ENCODE measurements at regions not wholly inside any gene's neighbourhood (a gene's known extent, or its start where the extent isn't known, plus 50 kb on each side); places are given as distances from the start of the nearest gene placed in this dataset.

DNA sequence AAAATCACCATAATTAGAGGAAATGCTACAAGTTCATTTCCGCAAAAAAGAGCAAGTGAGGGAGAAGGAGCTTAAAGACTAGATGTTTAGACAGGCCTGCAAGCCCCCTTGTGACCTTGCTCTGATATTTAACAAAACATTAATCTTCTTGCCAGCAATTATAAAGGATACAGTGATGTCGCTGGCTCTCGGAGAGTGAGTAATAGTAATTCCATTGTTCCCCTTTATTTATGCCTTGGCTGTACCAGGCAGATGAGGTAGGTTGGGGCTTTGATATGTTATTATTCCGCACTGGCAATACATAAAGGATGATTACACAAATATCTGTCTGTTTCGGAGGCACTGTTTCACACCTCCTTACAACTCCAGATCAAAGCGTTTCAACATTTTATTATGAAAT is 204.8 kb upstream of the SALL1 start:
- DNase-seq = no peak

DNA sequence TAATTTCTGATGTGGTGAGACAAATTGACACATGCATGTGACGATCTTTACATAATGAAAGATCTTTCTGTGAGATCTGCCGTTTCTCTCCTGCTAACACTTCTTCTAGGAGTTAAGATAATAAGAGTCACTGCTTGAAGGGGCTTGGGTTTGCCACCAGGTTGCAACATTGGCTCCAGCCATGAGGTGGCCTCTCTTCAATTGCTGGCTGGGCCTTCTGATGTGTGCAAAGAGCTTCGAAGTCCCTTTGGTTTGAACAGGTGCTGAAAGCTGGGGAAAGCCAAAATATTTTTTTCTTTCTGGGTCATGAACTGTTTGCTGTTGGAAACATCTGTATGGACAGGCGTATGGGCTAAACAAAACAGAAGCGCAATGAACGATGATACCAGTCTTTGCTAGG is 204.1 kb upstream of the SALL1 start:
- DNase-seq = no peak

DNA sequence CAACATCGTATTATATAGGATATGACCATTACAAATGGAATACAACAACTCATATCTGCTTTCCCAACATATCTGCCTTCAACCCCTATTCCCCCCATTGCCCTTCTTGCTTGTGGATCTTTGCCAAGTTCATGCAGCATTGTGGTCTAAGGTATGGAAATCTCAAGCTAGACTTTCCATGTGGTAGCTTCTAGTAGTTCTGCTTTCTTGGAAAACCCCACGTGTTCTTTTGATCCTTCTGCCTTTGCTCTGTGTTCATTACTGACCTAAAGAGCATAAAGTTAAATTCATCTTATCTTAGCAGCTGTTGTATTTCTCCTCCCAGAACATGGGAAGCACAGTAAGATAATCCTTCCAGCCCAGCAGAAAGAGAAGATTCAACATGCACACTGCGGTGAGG is 202.0 kb upstream of the SALL1 start:
- DNase-seq = no peak

DNA sequence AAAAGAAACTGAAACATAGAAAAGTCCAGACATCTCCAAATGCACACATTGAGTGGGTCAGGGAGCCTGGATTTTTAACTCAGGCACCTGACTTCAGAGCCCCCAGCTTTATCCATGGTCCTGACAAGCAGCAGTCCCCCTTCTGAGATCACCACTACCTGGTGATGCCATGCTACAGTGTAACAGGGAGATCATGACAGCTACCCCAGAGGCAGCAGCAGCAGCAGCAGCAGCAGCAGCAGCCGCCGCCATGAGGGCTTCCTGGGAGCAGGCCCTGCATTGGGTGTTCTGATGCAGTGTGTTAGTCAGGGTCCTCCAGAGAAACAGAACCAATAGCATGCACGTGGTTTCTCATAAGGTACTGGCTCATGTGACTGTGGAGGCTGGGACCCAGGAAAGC is 198.6 kb upstream of the SALL1 start:
- no peak for DNase-seq

DNA sequence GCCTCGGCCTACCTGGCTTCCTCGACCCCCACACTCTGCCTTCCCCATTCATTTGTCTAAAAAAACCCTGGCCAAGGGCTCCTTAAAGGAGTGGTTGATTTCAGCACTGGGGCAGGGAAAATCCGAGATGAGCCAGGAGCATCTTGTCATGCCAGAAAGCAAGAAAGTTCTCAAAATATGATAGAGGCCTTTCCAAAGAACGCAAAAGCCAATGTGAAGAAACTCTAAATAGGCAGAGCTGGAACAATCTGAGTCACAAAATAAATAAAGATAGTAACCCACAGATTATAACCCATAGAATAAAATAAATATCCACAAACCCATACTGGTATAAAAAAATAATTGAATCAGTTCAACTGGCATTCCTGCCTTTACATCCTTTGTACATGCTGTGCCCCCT is 192.3 kb upstream of the SALL1 start:
- DNase-seq = no peak

DNA sequence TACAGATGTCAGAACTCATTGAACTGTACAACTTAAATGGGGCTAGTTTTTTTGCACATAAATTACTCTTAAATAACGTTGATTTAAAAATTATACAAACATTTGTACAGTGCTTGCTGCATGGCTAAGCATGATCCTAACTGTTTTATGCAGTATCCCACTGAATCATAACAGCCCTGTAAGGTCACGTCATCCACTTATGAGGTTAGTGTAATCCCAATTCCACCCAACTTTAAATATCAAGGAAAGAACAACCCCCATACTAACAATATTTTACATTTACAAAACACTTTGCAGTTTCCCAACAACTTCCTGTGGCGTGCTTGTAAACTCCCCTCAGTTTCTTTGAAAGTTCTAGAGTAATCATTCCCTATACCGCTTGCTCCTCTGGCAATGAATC is 190.1 kb upstream of the SALL1 start:
- no peak for DNase-seq

DNA sequence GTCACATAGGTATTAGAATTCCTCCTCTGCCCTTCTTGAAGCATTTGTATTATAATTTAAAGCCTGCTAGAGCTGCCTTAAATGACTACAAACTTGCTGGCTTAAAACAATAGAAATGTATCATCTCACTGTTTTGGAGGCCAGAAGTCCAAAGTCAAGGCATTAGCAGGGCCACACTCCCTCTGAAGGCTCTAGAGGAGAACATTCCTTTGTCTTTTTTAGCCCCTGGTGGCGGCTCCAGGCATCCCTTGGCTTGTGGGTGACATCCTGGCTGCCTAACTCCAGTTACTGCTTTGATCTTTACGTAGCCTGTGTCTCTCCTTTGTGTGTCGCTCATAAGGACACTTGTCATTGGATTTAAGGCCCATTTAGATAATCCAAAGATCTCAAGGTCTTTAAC is 186.6 kb upstream of the SALL1 start:
- no peak for DNase-seq

DNA sequence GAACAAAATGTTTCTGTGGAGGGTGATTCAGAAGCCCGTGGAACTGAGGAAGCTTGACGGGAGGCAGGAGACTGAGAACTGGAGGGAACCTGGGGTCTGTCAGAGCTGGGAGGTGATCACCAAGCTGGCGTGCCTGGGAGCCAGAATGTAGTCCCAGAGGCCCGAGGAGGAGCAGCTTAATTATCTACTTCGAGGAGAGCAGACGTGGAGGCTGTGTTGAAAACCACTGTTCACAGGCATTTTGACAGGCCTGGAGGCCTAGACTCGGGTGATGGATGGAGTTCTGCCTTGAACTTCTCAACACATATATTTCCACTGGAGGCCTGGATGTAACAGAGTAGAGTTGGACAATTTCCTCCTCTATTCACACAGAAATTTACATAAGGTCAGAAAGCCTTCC is 177.7 kb upstream of the SALL1 start:
- no peak for DNase-seq

DNA sequence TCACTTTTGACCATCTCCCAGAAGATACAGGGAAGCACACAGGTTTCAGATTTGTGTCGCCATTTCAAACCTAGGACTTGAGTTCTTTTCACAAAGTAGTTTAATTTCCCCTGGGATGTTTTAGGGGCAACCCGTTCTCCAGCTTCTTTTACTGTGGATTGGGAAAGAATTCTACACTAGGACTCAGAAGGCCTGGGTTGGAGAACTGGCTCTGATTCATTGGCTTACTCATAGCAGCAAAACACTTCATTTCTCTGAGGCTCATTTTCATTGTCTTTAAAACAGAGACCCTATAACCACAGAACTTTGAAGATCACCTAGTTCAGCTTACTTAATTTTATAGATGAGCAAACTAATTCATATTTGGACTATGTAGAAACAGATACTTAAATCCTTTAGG is 175.9 kb upstream of the SALL1 start:
- DNase-seq = no peak

DNA sequence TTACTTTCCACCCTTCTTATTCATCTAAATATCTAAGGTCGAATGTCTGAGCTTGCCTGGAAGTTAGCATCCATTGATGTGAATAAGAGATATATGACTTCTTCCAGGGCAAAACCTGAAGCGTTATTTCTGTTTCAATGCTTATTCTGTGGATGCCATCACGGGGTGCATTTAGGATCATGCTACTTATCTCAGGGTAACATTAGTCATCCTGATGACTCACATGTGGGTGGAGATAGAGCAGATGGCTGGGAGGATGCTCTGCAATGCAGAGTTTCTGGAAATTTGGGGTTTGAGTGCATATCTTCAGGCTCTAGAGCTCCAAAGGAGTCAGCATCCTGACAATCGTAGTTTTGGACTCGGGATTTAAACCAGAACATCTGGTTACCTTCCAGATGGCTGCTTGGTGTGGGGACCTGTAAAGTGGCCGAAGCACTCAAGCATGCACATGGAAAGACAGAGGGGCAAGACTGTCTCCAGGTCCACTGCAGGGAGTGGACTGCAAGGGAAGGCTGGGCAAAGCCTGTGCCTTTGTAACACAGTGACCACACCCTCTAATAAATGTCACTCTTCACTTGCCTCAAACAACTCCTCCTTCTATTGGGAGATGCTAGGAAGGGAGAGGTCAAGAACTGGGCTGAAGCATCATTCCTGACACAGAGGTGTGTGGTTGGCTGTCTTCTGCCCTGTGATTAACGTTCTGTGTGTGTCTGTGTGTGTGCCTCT is 175.2 kb upstream of the SALL1 start:
- DNase-seq = no peak

DNA sequence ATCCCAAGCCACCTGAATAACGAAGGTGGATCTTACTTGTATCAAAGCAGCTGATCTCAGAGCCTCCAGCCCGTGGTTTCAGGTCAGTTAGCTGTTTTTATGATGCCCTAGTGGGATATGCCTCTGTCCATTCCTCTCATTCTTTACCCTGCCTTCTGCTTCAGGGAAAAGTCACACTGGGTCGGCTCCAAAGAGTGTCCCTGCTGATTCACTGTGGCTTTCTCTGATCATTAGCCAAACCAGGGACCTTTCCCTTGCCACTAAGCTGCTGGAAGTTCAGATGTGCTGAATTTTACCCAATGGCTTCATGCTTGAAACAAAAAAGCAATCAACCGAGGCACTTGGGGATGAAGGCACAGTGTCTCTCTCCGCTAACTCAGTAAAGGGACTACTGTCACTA is 170.2 kb upstream of the SALL1 start:
- no peak for DNase-seq

DNA sequence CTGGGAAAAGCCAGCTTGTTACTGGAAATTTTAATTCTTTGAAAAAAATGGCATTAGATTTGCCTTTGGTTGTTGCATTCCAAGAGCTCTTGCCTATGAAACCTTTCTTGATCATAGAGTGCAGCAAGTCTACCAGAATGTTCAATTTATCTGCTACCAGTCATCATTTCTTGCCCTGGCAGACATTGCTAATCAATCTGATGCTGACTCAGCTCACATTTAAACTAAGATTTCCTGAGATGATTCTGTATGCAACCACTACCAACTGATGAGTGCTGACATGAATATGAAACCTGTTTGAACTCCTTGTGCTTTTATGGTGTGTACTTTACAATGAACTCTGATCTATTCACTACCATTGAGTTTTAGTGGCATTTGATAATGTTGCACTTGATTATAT is 166.5 kb upstream of the SALL1 start:
- DNase-seq = no peak

DNA sequence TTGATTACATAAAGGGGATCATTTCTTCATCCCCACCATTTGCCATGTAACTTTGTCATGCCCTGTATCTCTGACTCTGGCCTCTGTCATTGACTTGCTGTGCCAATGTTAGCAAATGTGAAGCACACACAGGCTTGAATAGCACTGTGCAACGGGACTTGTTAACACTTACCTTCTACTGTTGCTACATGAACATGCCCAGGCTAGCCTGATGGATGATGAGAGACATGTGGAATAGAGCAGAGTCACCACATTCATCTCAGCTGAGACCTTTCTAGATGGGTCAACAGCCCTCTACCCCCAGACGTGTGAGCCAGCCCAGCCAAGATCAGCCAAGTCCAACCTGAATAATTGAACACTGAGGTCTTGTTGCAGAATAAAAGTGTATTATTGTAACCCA is 162.1 kb upstream of the SALL1 start:
- no peak for DNase-seq

DNA sequence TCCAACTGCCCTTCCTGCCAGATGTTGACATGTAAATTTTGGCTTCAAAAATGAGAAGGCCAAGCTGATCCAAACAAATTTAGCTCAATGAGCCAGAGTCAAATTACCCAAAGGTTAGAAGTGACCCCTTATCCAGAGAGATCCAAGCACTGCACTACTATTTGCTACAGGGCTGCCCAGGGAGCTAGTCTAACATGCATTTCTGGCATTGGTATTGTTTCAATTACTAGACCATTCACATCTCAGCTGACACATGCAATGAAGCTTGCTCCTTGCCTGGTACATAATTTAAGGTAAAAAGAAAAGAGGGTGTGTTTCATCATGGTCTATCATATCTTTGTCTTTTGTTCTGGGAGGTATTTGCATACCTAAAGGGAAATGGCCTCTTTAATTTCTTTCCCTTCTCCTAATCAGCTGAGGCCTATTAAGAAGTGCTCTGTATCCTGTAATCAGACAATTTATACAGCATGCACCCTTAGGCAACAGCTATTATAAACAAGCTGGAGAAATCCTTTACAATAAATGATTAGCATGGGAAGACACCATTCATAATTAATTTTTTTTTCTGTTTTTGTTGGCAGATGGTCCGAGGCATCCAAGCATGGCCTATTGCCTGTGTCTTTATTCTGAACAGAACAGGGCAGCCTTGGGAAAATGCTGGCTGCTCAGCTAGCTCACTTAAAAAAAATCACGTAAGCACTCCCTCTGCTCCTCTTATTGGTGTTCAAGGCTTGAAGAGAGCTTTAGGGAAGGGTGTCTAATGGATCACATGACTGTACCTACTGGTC is 161.5 kb upstream of the SALL1 start:
- no peak for DNase-seq

DNA sequence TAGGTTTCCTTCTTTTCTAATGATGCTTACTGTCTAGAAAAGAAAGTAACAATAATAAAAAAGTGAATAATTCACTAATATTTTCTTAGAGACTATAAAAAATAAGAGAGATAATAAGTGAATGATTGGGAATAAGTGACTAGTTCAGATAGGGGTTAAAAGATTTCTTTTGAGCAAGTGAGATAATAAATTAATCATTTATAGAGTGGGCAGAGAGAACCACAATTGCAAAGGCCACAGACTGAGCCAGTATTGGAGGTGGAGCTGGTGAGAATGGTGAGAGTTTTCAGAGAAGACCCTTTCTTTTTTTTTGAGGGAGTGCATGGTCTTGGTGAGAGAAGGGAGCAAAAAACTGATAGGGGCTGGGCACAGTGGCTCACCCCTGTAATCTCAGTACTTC is 159.1 kb upstream of the SALL1 start:
- no peak for DNase-seq

DNA sequence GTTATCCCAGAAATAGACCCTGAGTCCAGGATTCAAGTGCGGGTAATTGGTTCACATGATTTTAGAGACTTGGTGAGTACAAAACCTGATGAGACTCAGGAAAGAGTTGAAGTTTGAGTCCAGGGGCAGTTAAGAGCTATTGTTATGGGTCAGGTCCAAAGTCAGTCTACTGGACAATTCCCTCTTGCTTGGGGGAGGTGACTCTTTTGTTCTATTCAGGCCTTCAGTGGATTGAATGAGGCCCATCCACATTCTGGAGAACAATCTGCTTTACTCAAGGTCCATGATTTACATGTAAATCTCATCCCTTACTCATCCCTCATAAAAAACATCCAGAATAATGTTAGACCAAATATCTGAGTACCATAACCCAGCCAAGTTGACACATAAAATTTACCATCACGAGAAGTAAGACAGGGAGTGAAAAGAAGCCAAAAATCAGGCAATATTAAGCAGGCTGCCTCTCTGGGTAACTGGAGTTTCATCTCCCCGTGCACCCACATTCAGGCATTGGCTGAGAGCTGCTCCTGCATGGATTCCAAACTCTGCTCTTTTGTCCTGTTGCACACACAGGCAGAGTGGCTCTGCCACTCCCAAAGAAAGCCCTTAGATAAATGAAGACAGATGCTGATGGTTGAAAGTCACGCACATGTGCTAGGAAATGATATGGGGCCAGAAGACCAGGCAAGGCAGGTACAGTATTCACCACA is 156.0 kb upstream of the SALL1 start:
- no peak for DNase-seq

DNA sequence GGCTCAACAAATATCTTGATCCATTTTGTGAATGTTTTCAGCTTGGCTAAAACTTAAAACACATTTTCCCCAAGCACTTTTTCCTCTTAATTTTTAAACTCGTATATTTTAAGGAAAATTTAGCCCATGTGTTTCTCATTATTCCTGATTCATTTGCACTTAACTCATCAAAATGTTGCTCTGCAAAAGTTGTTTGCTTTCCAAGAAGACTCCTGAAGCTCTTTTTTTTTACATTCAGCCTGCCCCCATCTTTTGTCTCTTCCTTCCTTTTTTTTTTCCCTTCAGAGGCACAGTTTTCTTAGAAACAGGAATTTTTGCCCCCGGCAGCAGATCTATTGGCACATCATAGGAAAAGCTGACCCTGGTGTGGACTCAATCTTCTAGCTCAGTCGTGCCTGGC is 155.0 kb upstream of the SALL1 start:
- no peak for DNase-seq

DNA sequence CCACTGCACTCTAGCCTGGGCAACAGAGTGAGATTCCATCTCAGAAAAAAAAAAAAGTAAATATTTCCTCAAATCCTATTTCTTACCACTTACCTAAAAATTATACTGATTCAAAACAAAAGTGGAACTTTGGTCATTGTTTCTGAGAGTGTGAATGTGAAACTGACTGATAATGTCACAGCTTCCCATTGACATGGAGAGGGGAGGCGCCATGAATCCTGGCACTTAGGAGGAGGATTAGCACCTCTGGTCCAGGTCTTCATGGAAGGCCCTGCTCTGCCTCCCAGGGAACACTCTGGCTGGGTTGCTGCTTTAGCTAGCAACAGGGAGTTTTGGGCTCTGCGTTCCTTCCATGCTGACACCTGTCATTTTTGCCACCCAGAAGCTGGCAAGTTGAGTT is 154.3 kb upstream of the SALL1 start:
- no peak for DNase-seq

DNA sequence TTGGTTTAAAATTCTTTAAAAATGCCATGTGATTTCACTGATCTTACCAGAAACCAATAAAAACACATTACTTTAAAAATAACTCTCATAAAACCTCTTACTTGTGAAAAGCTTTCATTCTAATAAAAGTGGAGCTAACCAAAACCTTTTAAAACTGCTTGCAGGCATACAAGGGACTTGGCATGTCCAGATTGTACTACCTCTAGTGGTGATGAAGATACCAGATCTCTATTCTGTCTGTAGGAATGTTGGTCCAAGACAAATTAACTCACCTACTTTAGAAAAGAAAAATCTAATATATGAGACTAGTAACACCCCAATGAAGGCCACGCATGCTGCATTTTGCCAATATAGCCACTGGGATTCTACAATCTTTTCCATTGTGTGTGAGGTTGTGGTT is 151.0 kb upstream of the SALL1 start:
- DNase-seq = no peak

DNA sequence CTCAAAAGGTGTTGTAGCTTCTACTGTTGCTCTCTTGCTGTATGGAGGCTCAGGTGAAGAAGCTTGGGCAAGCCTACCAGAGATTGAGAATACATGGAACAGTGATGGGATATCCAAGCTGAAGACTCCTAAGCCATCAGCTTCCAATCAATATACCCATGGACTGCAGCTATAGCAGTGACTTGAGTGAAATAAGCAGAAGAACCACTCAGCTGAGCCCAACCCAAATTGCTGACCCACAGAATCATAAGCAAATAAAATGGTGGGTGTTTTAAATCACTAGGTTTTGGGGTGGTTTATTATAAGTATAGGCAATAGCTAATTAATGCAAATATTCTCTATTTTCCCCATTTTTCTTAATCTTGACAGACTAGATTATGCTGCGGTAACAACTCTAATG is 147.7 kb upstream of the SALL1 start:
- DNase-seq = no peak

DNA sequence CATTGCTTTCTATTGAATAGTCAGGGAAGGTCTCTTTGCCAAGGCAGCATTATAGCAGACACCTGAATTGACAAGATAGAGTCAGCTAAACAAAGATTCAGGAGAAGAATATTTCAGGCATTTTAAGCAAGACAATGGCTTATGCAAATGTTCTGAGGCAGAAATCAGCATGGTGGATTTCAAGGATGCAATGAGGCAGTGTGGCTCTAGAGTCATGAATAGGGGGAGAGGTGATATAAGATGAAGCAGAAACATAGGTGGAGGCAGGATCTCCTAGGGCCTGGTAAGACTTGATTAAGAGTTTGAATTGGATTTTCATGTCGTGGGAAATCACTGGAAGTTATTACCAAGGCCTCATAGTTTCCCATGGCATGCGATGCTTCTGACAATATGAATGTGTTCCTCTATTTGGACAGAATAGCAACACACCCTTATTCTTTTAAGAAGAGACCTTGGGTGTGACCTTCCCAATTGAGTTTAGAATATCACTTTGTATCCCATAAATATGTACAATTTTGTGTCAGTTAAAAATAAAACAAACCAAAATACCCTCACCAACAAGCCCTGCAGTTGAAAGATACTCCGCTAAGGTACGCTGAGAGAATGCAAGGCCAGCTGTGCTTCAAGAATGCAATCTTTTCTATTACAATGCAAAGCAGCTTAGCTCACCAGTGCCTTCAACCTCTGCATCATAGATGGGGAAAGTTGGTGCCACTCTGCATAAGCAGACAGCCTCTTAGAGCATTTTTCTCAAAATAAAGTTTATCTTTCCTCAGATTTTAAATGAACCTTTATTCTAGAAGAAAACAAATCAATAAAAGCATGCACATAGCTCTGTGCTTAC is 139.6 kb upstream of the SALL1 start:
- no peak for DNase-seq

DNA sequence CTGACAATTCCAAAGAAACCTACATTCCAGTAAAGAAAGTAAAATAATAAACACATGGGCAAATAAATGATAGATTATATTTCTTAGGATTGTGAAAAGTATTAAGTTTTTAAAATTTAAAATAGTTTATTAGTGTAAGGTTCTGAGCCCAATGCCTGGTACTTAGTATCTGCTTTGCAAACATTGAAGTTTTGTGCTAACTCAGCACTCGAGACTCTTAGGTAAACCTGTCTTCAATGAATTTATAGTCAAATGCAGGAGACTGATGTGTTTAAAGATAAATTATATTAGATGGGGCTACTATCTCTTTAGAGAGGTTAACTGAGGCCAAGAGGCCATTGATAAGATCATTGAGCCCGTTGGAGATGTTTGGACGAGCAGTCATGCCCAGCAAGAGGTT is 138.3 kb upstream of the SALL1 start:
- DNase-seq = no peak

DNA sequence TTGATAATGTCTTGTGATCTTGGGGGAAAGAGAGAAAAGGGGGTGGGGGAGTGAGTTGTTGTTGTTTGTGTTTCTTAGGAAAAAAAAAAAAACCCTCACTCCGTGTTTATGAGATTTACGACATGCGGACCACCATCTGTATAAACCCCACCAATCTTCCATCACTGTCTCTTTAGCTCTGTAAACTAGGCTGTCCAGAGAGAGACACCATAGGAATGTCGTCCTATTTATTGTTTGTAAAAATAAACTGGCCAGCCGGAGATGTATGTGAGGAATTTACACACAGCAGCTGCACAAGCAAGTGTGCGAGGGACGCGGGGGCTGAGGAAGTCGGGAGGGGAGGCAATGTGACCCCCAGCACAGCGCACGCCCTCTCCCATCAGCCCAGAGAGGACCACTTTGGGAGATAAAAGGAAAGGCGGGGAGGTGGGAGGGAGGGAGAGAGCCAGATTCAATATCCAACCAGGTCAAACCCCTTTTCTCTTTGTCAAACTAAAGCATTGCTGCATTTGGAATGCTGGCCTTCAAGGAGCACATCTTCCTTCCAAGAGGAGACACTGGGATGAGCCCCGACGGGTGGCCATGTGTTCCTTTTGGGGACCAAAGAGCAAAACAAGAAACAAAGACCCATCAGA is 136.2 kb upstream of the SALL1 start:
- DNase-seq = no peak
